HFFc6 (cell line): ENCODE measurements at regions not wholly inside any gene's neighbourhood (a gene's known extent, or its start where the extent isn't known, plus 50 kb on each side); places are given as distances from the start of the nearest gene placed in this dataset.

Experiments used
- DNase-seq: peaks from one replicate; pipeline ENCODE4 v3.0.0-alpha.2; 2018
- H3K27ac Mint-ChIP-seq: 2 replicates; pipeline ENCODE4 v1.8.0; 2020; ENCODE audit warnings: mild to moderate bottlenecking, mixed read lengths
- H3K27me3 Mint-ChIP-seq: 2 replicates; pipeline ENCODE4 v1.8.0; 2021; ENCODE audit warnings: mild to moderate bottlenecking, moderate library complexity, mixed read lengths; ENCODE audit not compliant: insufficient read depth
- H3K36me3 Mint-ChIP-seq: 2 replicates; pipeline ENCODE4 v1.8.0; 2021; ENCODE audit warnings: low read depth, mixed read lengths
- H3K4me1 Mint-ChIP-seq: 2 replicates; pipeline ENCODE4 v1.8.0; 2020; ENCODE audit warnings: low read depth, mixed read lengths
- H3K4me3 Mint-ChIP-seq: 2 replicates; pipeline ENCODE4 v1.8.0; 2020; ENCODE audit warnings: mild to moderate bottlenecking, moderate library complexity, mixed read lengths
- H3K9me3 Mint-ChIP-seq: 2 replicates; pipeline ENCODE4 v1.8.0; 2020; ENCODE audit warnings: mild to moderate bottlenecking, mixed read lengths
- TF ChIP-seq, protein P1 (sequence below): fragments of 200-600 bp; sonication (generic); IDR thresholded peaks from 2 replicates; pipeline ENCODE4 v1.5.0; 2021; ENCODE audit warnings: antibody characterized with exemption, mild to moderate bottlenecking

DNA sequence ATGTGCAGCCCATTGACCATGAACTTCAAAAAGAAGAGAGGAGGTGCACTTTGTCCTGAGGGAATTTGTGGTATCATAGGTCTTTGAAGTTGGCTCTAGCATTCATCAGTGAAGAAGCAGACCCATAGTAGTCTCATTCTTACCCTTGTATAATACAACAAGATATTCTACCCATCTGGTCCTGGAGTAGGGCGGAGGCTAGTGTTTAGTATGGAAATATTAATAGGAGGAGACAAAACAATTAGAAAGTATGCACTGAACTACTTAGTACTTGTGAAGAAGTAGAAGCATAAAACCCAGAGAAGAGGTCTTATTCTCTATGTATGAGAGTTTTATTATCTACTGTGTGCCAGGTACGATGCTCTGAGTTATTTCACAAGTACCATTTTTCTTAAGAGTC lies 189.0 kb downstream of the AASDH start:
- Mint-ChIP-seq H3K9me3 (no peaks in the 10 kb centered on the region), H3K4me1 (no peaks in the 10 kb centered on the region), H3K36me3 (no peaks in the 10 kb centered on the region), H3K27ac (no peak overlapping the region), H3K4me3 (no peak overlapping the region; the same call in 1 of the 2 replicates), H3K27me3 (peaks cover 8% of the 10 kb centered on the region)
- TF ChIP-seq, protein P1, sequence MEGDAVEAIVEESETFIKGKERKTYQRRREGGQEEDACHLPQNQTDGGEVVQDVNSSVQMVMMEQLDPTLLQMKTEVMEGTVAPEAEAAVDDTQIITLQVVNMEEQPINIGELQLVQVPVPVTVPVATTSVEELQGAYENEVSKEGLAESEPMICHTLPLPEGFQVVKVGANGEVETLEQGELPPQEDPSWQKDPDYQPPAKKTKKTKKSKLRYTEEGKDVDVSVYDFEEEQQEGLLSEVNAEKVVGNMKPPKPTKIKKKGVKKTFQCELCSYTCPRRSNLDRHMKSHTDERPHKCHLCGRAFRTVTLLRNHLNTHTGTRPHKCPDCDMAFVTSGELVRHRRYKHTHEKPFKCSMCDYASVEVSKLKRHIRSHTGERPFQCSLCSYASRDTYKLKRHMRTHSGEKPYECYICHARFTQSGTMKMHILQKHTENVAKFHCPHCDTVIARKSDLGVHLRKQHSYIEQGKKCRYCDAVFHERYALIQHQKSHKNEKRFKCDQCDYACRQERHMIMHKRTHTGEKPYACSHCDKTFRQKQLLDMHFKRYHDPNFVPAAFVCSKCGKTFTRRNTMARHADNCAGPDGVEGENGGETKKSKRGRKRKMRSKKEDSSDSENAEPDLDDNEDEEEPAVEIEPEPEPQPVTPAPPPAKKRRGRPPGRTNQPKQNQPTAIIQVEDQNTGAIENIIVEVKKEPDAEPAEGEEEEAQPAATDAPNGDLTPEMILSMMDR: no peak
- no peak for DNase-seq

DNA sequence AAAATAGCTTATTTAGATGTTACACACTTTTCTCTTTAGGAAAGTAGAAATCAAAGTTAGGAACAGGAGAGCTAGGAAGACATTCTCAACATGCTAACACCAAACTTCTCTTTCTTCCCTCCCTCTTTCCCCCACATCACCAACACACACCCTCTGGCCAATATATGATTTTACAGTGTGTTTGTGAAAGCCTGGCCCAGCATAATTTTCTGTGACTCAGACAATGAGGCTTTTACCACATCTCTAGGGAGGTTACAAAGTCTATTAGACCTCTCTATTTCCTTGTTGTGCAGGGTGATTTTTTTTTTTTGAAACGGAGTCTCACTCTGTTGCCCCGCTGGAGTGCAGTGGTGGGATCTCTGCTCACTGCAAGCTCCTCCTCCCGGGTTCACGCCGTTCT lies 189.9 kb downstream of the AASDH start:
- DNase-seq: no peak
- peaks cover 8% of the 10 kb centered on the region for H3K27me3 Mint-ChIP-seq
- no peak overlapping the region for H3K4me3 Mint-ChIP-seq
- H3K4me1 Mint-ChIP-seq: no peaks in the 10 kb centered on the region
- no peak overlapping the region for H3K27ac Mint-ChIP-seq
- no peaks in the 10 kb centered on the region for H3K36me3 Mint-ChIP-seq
- no peaks in the 10 kb centered on the region for H3K9me3 Mint-ChIP-seq
- TF ChIP-seq, protein P1: no peak

DNA sequence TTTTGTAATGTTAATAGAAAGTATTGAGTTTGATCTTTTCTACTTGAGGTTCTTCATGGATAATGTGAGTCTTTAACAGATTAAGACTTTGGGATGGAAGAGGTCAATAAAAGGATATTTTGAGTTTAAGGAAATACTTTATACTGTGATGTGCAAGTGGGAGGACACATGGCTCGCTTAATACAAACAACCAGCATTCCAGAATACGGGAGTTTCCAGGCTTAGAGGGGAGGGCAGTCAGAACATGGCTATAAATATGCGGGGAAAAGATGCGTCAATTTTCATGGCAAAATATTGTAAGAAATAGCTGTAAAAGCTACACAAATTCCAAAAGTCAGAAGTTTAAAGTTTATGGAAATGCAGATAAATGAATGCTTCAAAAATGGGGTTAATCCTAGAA lies 192.3 kb downstream of the AASDH start:
- H3K27me3 Mint-ChIP-seq: peaks cover 8% of the 10 kb centered on the region
- TF ChIP-seq, protein P1: no peak
- H3K9me3 Mint-ChIP-seq: no peaks in the 10 kb centered on the region
- H3K36me3 Mint-ChIP-seq: no peaks in the 10 kb centered on the region
- no peak overlapping the region for H3K27ac Mint-ChIP-seq
- H3K4me3 Mint-ChIP-seq: no peak overlapping the region
- H3K4me1 Mint-ChIP-seq: no peaks in the 10 kb centered on the region
- no peak for DNase-seq

DNA sequence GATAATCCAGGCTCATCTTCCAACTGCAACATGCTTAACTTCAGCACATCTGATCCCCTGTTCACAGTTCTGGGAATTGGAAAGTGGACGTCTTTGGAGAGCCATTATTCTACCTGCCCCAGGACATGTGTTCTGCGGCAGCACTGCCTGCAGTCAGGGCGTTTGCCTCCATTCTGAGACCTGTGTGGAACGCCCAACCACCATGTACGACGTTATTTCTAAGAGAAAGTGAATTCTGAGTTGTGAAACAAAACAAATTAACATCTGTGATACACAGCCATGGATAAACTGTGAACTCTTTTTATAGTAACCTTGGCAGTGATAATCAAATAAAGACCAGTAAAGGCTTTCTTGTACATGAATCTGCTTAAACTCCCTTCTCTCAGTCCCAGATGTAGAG lies 195.8 kb downstream of the AASDH start:
- H3K36me3 Mint-ChIP-seq: no peaks in the 10 kb centered on the region

DNA sequence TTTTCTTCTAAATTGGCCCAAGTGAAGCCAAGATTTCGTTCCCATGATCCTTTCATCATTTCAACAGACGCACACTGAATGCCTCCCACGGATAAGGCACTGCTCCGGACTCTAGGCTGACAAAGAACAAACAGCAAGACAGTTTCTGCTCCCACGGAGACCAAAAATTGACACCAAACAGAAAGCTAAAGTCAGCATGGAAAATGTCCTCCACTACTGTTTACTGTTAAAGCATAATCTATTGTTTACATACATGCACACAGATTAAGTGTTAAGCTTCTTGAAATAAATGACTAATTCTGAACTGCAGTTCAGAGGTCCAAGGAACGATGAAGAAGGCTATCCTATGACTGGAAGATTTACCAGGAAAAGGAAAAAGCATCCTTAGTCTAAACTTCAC lies 199.6 kb downstream of the AASDH start:
- no peak for DNase-seq
- peaks cover 5% of the 10 kb centered on the region for H3K27me3 Mint-ChIP-seq
- H3K4me3 Mint-ChIP-seq: no peak overlapping the region

More for the DNA sequence above, 195.8 kb downstream of the AASDH start:
- no peak overlapping the region for H3K27ac Mint-ChIP-seq
- no peaks in the 10 kb centered on the region for H3K4me1 Mint-ChIP-seq
- no peaks in the 10 kb centered on the region for H3K9me3 Mint-ChIP-seq
- DNase-seq: no peak
- TF ChIP-seq, protein P1: no peak
- peaks cover 6% of the 10 kb centered on the region for H3K27me3 Mint-ChIP-seq
- H3K4me3 Mint-ChIP-seq: no peak overlapping the region

More for the DNA sequence above, 199.6 kb downstream of the AASDH start:
- Mint-ChIP-seq H3K36me3 (no peaks in the 10 kb centered on the region), H3K4me1 (no peaks in the 10 kb centered on the region), H3K27ac (no peak overlapping the region), H3K9me3 (no peaks in the 10 kb centered on the region)
- TF ChIP-seq, protein P1: no peak
